Adrenal gland (tissue), 9 donors: ENCODE measurements at regions not wholly inside any gene's neighbourhood (a gene's known extent, or its start where the extent isn't known, plus 50 kb on each side); places are given as distances from the start of the nearest gene placed in this dataset.

ENCODE experiments used
- DNase-seq, 7 donors: peaks; one replicate each; pipeline ENCODE4 v3.0.0-alpha.2; 2019 to 2020
- H3K27ac ChIP-seq, 5 donors: fragments of 200-600 bp; sonication (generic) in 4 of 5; 1 replicate in 3 of 5; 2 replicates in 2 of 5; pipeline versions ENCODE4 v1.5.1 to v1.8.0; 2016 to 2020; ENCODE audit warnings: mild to moderate bottlenecking in 1 of 5
- H3K27me3 ChIP-seq: fragments of 200-600 bp; 2 replicates; pipeline ENCODE4 v1.8.0; 2021
- H3K36me3 ChIP-seq, 2 donors: fragments of 200-600 bp; replicated peaks in 1 of 2; 1 replicate in 1 of 2; 2 replicates in 1 of 2; pipeline versions ENCODE4 v1.5.1 to v1.8.0; 2018 to 2022
- H3K4me1 ChIP-seq, 2 donors: fragments of 200-600 bp; replicated peaks in 1 of 2; 1 replicate in 1 of 2; 2 replicates in 1 of 2; pipeline versions ENCODE4 v1.5.1 to v1.8.0; 2018 to 2021
- H3K4me3 ChIP-seq, 4 donors: fragments of 200-600 bp; sonication (generic) in 3 of 4; one replicate each; pipeline ENCODE4 v1.5.1; 2016 to 2018
- H3K9me3 ChIP-seq, 3 donors: fragments of 200-600 bp; sonication (generic) in 1 of 3; replicated peaks in 1 of 3; 1 replicate in 2 of 3; 2 replicates in 1 of 3; pipeline versions ENCODE4 v1.5.1 to v1.8.0; 2016 to 2021
- CTCF ChIP-seq, 6 experiments: fragments of 450-650 bp in 4 of 6; fragments of 200-600 bp in 2 of 6; sonication (generic) in 1 of 6; IDR thresholded peaks; 1 replicate in 5 of 6; 2 replicates in 1 of 6; pipeline versions ENCODE4 v1.5.1 to v1.8.0; 2016 to 2021; ENCODE audit warnings: antibody characterized with exemption in 6 of 6, mild to moderate bottlenecking in 2 of 6, moderate library complexity in 1 of 6
- POLR2A ChIP-seq, 2 donors: fragments of 450-650 bp; IDR thresholded peaks; one replicate each; pipeline ENCODE4 v1.6.1; 2017; ENCODE audit warnings: antibody characterized with exemption in 2 of 2, mild to moderate bottlenecking in 2 of 2, moderate library complexity in 1 of 2
- WGBS, 4 donors: extraction: QIAGEN DNeasy Blood & Tissue Kit in 2 of 4; methylation state at CpG; one replicate each; pipeline versions ENCODE4 v1.1.5 to v1.1.7; 2013 to 2017; 5-methylcytosine and 5-hydroxymethylcytosine counted together
- intact Hi-C, 2 donors: fragments of 100-400 bp; cut with DNase I; formaldehyde crosslinking; loops; one replicate each; pipeline versions ENCODE4 v1.14.1 to v1.15.0; 2022 to 2023
- donor health status: healthy with polysubstance abuse.
- donor health status: Bipolar disorder and iron deficiency.
- donor health status: DM: yes; HTN: yes; CAD: no.
- donor health status: DM: no; HTN: no; CAD: no.
- donor health status: DM: no; HTN: no; CAD: no.

GRCh38 chr15:67006083-67007065 is 59.0 kb upstream of the SMAD3 start:
- no peak overlapping the region for H3K27ac ChIP-seq
- no peaks in the 10 kb centered on the region for H3K36me3 ChIP-seq
- no peaks in the 10 kb centered on the region for H3K9me3 ChIP-seq
- WGBS, 4 donors = 72 to 86% (median 85%) methylated on average over 9 to 10 of the region's 10 CpGs
- H3K4me3 ChIP-seq = no peak overlapping the region
- TF ChIP-seq POLR2A (IDR thresholded peaks at IDR 0.05) (no peak), CTCF (IDR thresholded peaks at IDR 0.05) (no peak)
- H3K27me3 ChIP-seq = no peaks in the 10 kb centered on the region
- intact Hi-C loops = no loop called here
- no peaks in the 10 kb centered on the region for H3K4me1 ChIP-seq
- DNase-seq = no peak

GRCh38 chr15:67009576-67010569 is 55.5 kb upstream of the SMAD3 start:
- intact Hi-C loops = no loop called here

GRCh38 chr15:67010898-67011616 is 54.3 kb upstream of the SMAD3 start:
- H3K27ac ChIP-seq = no peak overlapping the region
- H3K27me3 ChIP-seq = no peaks in the 10 kb centered on the region
- H3K36me3 ChIP-seq = no peaks in the 10 kb centered on the region
- TF ChIP-seq POLR2A (IDR thresholded peaks at IDR 0.05) (no peak), CTCF (IDR thresholded peaks at IDR 0.05) (no peak)
- intact Hi-C loops = no loop called here
- no peaks in the 10 kb centered on the region for H3K9me3 ChIP-seq
- H3K4me3 ChIP-seq = no peak overlapping the region
- no peaks in the 10 kb centered on the region for H3K4me1 ChIP-seq
- DNase-seq = no peak
- 72 to 84% (median 78%) methylated on average over 7 of the region's 7 CpGs for WGBS, 4 donors

More at GRCh38 chr15:67009576-67010569, 55.5 kb upstream of the SMAD3 start:
- Histone ChIP-seq H3K4me1 (no peaks in the 10 kb centered on the region), H3K36me3 (no peaks in the 10 kb centered on the region), H3K27ac (no peak overlapping the region), H3K27me3 (no peaks in the 10 kb centered on the region), H3K9me3 (no peaks in the 10 kb centered on the region), H3K4me3 (no peak overlapping the region)
- TF ChIP-seq POLR2A (IDR thresholded peaks at IDR 0.05) = no peak
- TF ChIP-seq CTCF (IDR thresholded peaks at IDR 0.05) = no peak
- WGBS, 4 donors = 80 to 89% (median 84%) methylated on average over 7 of the region's 7 CpGs
- DNase-seq = no peak
